Ishikawa (cell line): ENCODE measurements at regions not wholly inside any gene's neighbourhood (a gene's known extent, or its start where the extent isn't known, plus 50 kb on each side); places are given as distances from the start of the nearest gene placed in this dataset.

Experiments
- CEBPB ChIP-seq: IDR thresholded peaks from 2 replicates; pipeline ENCODE4 v1.6.1; 2012
- CREB1 ChIP-seq: IDR thresholded peaks from 2 replicates; pipeline ENCODE4 v1.6.1; 2012; ENCODE audit warnings: low read depth
- EGR1 ChIP-seq: IDR thresholded peaks from 2 replicates; pipeline ENCODE4 v1.6.1; 2012
- EP300 ChIP-seq: IDR thresholded peaks from 2 replicates; pipeline ENCODE4 v1.6.1; 2012; ENCODE audit warnings: borderline replicate concordance
- FOXM1 ChIP-seq: IDR thresholded peaks from 2 replicates; pipeline ENCODE4 v1.6.1; 2012; ENCODE audit warnings: low read depth, borderline replicate concordance
- NFIC ChIP-seq: IDR thresholded peaks from 2 replicates; pipeline ENCODE4 v1.6.1; 2012
- RAD21 ChIP-seq: IDR thresholded peaks from 2 replicates; pipeline ENCODE4 v1.6.1; 2012; ENCODE audit warnings: low read depth
- TAF1 ChIP-seq: IDR thresholded peaks from 2 replicates; pipeline ENCODE4 v1.6.1; 2012; ENCODE audit warnings: low read depth, mild to moderate bottlenecking
- TCF12 ChIP-seq: IDR thresholded peaks from 2 replicates; pipeline ENCODE4 v1.6.1; 2012; ENCODE audit warnings: low read depth
- TEAD4 ChIP-seq: IDR thresholded peaks from 2 replicates; pipeline ENCODE4 v1.6.1; 2012
- YY1 ChIP-seq: IDR thresholded peaks from 2 replicates; pipeline ENCODE4 v1.6.1; 2012; ENCODE audit warnings: low read depth
- ZBTB7A ChIP-seq: IDR thresholded peaks from 2 replicates; pipeline ENCODE4 v1.6.1; 2012; ENCODE audit warnings: low read depth
- TF ChIP-seq, protein P1 (sequence below): IDR thresholded peaks from 2 replicates; pipeline ENCODE4 v1.6.1; 2012
- TF ChIP-seq, protein P2 (sequence below): IDR thresholded peaks from 2 replicates; pipeline ENCODE4 v1.6.1; 2012
- TF ChIP-seq, protein P3 (sequence below): IDR thresholded peaks from 2 replicates; pipeline ENCODE4 v1.6.1; 2012; ENCODE audit warnings: low read depth, mild to moderate bottlenecking

DNA sequence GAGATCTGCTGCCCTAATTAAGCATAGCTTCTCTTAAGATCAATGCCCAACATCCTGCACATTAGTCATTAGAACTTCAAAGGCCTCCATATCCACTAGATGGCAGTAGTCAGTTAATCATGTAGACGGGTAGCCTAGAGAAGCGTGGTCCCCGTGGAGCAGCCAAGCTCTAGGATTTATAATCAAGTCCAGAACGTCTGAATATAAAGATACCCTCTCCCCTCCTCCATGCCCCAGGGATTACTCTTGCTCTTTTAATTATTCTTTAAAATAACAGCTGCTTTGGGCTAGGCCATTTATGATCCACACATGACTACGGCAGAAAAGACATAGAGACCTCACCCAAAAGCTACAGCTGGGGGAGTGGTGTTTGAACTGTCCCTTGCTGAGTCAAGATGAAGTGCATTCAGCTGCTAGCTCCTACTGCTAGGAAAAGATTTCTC, 327.6 kb upstream of the PLET1 start:
- TF ChIP-seq CEBPB (no peak), TCF12 (no peak), RAD21 (peak; percentile 70)

DNA sequence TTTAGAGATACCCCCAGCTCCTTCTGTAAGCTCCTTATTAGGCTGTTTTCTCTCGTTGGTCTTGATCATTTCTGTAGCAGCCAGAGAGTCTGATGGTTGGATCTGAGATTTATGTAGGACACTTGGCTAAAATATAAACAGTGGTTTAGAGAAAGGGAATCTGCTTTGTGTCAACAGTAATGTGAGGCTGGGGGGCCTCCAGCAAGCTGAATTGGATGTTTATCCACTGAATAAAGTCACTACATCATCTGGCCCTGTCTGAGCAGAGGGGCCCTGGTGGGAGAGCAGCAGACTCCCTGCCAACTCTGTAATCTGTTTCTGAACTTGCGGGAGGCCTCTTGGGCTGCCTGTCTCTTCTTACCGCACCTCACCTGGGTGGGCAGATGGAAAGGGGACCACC, 328.5 kb upstream of the PLET1 start:
- TF ChIP-seq, protein P1, sequence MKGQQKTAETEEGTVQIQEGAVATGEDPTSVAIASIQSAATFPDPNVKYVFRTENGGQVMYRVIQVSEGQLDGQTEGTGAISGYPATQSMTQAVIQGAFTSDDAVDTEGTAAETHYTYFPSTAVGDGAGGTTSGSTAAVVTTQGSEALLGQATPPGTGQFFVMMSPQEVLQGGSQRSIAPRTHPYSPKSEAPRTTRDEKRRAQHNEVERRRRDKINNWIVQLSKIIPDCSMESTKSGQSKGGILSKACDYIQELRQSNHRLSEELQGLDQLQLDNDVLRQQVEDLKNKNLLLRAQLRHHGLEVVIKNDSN: no peak
- no peak for TF ChIP-seq CREB1
- TF ChIP-seq ZBTB7A: no peak
- TF ChIP-seq EGR1: no peak
- TF ChIP-seq, protein P2, sequence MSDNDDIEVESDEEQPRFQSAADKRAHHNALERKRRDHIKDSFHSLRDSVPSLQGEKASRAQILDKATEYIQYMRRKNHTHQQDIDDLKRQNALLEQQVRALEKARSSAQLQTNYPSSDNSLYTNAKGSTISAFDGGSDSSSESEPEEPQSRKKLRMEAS: no peak
- TF ChIP-seq, protein P3, sequence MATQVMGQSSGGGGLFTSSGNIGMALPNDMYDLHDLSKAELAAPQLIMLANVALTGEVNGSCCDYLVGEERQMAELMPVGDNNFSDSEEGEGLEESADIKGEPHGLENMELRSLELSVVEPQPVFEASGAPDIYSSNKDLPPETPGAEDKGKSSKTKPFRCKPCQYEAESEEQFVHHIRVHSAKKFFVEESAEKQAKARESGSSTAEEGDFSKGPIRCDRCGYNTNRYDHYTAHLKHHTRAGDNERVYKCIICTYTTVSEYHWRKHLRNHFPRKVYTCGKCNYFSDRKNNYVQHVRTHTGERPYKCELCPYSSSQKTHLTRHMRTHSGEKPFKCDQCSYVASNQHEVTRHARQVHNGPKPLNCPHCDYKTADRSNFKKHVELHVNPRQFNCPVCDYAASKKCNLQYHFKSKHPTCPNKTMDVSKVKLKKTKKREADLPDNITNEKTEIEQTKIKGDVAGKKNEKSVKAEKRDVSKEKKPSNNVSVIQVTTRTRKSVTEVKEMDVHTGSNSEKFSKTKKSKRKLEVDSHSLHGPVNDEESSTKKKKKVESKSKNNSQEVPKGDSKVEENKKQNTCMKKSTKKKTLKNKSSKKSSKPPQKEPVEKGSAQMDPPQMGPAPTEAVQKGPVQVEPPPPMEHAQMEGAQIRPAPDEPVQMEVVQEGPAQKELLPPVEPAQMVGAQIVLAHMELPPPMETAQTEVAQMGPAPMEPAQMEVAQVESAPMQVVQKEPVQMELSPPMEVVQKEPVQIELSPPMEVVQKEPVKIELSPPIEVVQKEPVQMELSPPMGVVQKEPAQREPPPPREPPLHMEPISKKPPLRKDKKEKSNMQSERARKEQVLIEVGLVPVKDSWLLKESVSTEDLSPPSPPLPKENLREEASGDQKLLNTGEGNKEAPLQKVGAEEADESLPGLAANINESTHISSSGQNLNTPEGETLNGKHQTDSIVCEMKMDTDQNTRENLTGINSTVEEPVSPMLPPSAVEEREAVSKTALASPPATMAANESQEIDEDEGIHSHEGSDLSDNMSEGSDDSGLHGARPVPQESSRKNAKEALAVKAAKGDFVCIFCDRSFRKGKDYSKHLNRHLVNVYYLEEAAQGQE: no peak
- no peak for TF ChIP-seq TCF12
- no peak for TF ChIP-seq CEBPB
- no peak for TF ChIP-seq TEAD4

DNA sequence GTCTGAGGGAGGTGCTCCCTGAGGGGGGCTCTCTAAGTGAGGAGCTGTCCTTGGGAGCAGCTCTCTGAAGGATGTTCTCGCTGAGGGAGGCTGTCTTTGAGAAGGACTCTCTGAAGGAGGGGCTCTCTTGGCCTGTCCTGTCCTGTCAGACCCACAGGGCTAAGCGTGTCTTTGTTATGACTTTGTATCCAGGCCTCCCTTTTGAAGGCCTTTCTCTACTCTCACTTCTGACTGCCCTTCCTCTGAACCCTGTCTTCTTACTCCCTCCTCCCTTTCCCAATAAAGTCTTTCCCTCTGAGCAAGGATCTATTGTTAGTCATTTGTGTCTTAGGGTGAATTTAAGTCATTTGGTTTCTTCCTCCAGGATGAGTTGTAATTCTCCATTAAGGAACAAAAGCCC, 330.1 kb upstream of the PLET1 start:
- TF ChIP-seq, protein P2: no peak
- TF ChIP-seq CEBPB: no peak
- TF ChIP-seq, protein P3: no peak
- TF ChIP-seq ZBTB7A: no peak
- TF ChIP-seq FOXM1: no peak
- no peak for TF ChIP-seq TCF12
- TF ChIP-seq, protein P1: no peak
- TF ChIP-seq CREB1: no peak
- TF ChIP-seq EP300: no peak
- no peak for TF ChIP-seq EGR1

DNA sequence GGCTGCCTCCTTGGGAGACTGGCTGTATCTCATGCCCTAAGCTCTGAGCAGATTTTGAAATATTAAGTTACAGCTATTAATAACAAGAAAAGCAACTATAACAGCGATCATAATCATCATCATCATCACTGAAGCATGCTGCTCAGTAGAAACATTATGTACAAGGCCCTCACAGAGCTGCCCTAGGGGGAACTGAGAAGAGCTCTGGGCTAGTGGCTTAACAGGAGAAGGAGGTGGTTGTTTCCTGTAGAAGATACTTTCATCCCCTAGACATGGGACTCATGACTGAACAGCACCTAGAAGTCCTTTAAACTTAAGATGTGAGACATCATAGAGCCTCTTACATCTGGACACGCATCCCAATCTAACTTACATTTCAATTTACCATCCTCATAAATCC, 332.8 kb upstream of the PLET1 start:
- TF ChIP-seq EGR1 (no peak), YY1 (no peak), FOXM1 (no peak), RAD21 (no peak), CEBPB (no peak), TAF1 (no peak), CREB1 (no peak), NFIC (no peak)
- TF ChIP-seq, protein P1: no peak

DNA sequence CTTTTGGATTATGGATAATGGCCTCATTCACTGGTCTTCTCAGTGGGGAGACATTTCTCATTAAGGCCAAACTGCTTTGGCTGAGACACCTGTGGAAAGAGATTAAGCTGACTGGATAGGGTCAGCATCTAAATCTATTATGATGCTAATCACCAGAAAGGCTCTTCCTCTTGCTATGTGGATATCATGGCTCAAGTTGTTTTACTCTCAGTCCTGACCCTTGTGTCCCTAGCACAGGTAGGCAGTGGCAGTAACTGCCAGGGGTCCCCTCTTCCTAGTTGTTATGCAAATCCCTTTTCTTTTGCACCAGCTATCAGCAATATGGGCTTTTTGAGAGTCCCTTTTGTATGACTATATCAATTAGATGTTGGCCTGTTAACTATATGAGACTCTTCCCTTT, 335.7 kb upstream of the PLET1 start:
- TF ChIP-seq, protein P2: no peak
- TF ChIP-seq TCF12: no peak
- no peak for TF ChIP-seq EGR1

DNA sequence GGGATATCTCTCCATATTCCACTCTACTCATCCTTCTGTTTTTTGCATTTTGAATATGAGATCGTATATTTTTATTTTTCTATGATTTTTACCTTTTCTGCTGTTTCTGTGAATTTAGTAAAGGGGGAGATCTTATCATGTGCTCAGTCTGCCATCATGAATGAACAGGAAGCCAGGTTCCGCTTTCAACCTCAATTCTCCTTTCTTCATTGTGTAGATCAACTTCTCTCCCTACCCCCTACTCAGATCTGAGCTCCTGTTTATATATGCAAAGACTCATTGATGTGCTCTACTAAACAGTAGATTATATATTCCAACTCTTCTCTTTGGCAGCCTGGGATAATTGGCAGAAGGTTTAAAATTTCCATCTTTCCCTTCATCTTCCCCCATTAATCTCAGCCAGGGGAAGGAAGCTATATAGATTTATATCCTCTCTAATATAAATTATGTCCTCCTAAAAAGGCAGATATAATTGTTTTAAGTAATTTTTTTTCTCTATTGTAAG, 336.7 kb upstream of the PLET1 start:
- TF ChIP-seq RAD21: no peak
- TF ChIP-seq NFIC: no peak
- TF ChIP-seq TEAD4: no peak
- TF ChIP-seq, protein P3: no peak
- TF ChIP-seq, protein P1: no peak
- no peak for TF ChIP-seq EGR1
- TF ChIP-seq TAF1: no peak
- no peak for TF ChIP-seq EP300
- no peak for TF ChIP-seq CEBPB
- TF ChIP-seq, protein P2: no peak
- TF ChIP-seq YY1: no peak
- TF ChIP-seq ZBTB7A: no peak
